Stomach (tissue), 8 donors: ENCODE measurements at regions not wholly inside any gene's neighbourhood (a gene's known extent, or its start where the extent isn't known, plus 50 kb on each side); places are given as distances from the start of the nearest gene placed in this dataset.
A peak's percentile ranks its signal among the peaks of the same experiment; 100 is the strongest.

Experiments used
- DNase-seq, 2 donors: peaks; one replicate each; pipeline versions ENCODE4 v3.0.0 to v3.0.0-alpha.2; 2013 to 2019
- H3K27ac ChIP-seq, 5 donors: fragments of 200-600 bp in 4 of 5; sonication (generic) in 4 of 5; one replicate each; pipeline ENCODE4 v1.5.1; 2013 to 2019; ENCODE audit warnings: mild to moderate bottlenecking in 1 of 5, moderate library complexity in 1 of 5
- H3K27me3 ChIP-seq, 3 donors: fragments of 200-600 bp; sonication (generic); one replicate each; pipeline ENCODE4 v1.5.1; 2017 to 2019; ENCODE audit warnings: mixed run types in 1 of 3
- H3K36me3 ChIP-seq, 4 donors: fragments of 200-600 bp; sonication (generic); 1 replicate in 3 of 4; 2 replicates in 1 of 4; pipeline ENCODE4 v1.5.1; 2016 to 2019
- H3K4me1 ChIP-seq, 4 donors: fragments of 200-600 bp; sonication (generic); one replicate each; pipeline ENCODE4 v1.5.1; 2016 to 2019
- H3K4me3 ChIP-seq, 4 donors: fragments of 200-600 bp; sonication (generic) in 3 of 4; one replicate each; pipeline ENCODE4 v1.5.1; 2016 to 2019; ENCODE audit warnings: mild to moderate bottlenecking in 1 of 4
- H3K9me3 ChIP-seq, 4 donors: fragments of 200-600 bp; sonication (generic); one replicate each; pipeline ENCODE4 v1.5.1; 2016 to 2019
- EP300 ChIP-seq: sonication (generic); formaldehyde crosslinking; IDR thresholded peaks from one replicate; pipeline ENCODE4 v1.6.1; 2017; ENCODE audit warnings: antibody characterized with exemption
- POLR2A ChIP-seq, 4 donors: fragments of 450-650 bp; IDR thresholded peaks; one replicate each; pipeline ENCODE4 v1.6.1; 2016; ENCODE audit warnings: antibody characterized with exemption in 4 of 4, control low read depth in 2 of 4, mild to moderate bottlenecking in 1 of 4, moderate library complexity in 1 of 4
- POLR2AphosphoS5 ChIP-seq, 3 donors: sonication (generic); formaldehyde crosslinking; IDR thresholded peaks; one replicate each; pipeline ENCODE4 v1.6.1; 2016; ENCODE audit warnings: antibody characterized with exemption in 3 of 3
- WGBS, 5 donors: extraction: QIAGEN DNeasy Blood & Tissue Kit in 3 of 5; methylation state at CpG; one replicate each; pipeline versions ENCODE4 v1.1.5 to v1.1.7; 2013 to 2018; 5-methylcytosine and 5-hydroxymethylcytosine counted together
- intact Hi-C: fragments of 100-400 bp; cut with DNase I; formaldehyde crosslinking; loops from one replicate; pipeline ENCODE4 v1.15.1; 2023; ENCODE audit warnings: low total_unique reads
- TF ChIP-seq, protein P1 (sequence below), 7 experiments: fragments of 450-650 bp in 4 of 7; fragments of 200-600 bp in 3 of 7; sonication (generic) in 3 of 7; IDR thresholded peaks; one replicate each; pipeline ENCODE4 v1.5.1; 2016 to 2019; ENCODE audit warnings: antibody characterized with exemption in 7 of 7, control low read depth in 2 of 7, mild to moderate bottlenecking in 1 of 7
- donor health status: healthy with polysubstance abuse.
- donor health status: Bipolar disorder and iron deficiency.
- donor health status: healthy.

DNA sequence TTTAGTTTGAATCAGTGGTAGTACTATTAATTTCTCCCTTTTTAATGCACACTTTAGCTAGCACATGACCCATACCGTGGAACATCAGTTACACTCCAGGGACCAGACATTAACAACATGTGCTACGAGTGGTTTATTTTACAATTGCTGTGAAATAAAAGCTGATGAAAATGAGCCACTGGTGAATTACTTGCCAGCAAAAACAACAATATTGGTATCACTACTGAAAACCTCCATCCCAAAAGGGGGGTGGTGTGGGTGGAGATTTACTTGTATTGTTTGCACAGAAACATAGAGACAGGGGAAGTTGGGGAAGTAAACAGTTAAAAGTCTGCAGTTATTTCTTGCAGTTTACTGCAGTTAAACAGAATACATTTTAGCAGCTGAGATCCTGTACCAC lies 369.6 kb upstream of the GRAMD2B start:
- no peak overlapping the region for H3K4me3 ChIP-seq
- TF ChIP-seq POLR2AphosphoS5 (IDR thresholded peaks at IDR 0.05) (no peak), EP300 (no peak), POLR2A (IDR thresholded peaks at IDR 0.05) (no peak)
- TF ChIP-seq, protein P1, sequence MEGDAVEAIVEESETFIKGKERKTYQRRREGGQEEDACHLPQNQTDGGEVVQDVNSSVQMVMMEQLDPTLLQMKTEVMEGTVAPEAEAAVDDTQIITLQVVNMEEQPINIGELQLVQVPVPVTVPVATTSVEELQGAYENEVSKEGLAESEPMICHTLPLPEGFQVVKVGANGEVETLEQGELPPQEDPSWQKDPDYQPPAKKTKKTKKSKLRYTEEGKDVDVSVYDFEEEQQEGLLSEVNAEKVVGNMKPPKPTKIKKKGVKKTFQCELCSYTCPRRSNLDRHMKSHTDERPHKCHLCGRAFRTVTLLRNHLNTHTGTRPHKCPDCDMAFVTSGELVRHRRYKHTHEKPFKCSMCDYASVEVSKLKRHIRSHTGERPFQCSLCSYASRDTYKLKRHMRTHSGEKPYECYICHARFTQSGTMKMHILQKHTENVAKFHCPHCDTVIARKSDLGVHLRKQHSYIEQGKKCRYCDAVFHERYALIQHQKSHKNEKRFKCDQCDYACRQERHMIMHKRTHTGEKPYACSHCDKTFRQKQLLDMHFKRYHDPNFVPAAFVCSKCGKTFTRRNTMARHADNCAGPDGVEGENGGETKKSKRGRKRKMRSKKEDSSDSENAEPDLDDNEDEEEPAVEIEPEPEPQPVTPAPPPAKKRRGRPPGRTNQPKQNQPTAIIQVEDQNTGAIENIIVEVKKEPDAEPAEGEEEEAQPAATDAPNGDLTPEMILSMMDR (IDR thresholded peaks at IDR 0.05), result no peak
- peaks cover 0 to 4% (median 0%) of the 10 kb centered on the region in 4 donors for H3K9me3 ChIP-seq
- no peak overlapping the region for H3K27ac ChIP-seq
- H3K27me3 ChIP-seq, result no peaks in the 10 kb centered on the region
- intact Hi-C loops, result no loop called here
- WGBS, 5 donors, result 66 to 83% (median 78%) methylated on average over 2 of the region's 2 CpGs
- no peaks in the 10 kb centered on the region for H3K36me3 ChIP-seq
- no peak for DNase-seq
- H3K4me1 ChIP-seq, result no peaks in the 10 kb centered on the region

DNA sequence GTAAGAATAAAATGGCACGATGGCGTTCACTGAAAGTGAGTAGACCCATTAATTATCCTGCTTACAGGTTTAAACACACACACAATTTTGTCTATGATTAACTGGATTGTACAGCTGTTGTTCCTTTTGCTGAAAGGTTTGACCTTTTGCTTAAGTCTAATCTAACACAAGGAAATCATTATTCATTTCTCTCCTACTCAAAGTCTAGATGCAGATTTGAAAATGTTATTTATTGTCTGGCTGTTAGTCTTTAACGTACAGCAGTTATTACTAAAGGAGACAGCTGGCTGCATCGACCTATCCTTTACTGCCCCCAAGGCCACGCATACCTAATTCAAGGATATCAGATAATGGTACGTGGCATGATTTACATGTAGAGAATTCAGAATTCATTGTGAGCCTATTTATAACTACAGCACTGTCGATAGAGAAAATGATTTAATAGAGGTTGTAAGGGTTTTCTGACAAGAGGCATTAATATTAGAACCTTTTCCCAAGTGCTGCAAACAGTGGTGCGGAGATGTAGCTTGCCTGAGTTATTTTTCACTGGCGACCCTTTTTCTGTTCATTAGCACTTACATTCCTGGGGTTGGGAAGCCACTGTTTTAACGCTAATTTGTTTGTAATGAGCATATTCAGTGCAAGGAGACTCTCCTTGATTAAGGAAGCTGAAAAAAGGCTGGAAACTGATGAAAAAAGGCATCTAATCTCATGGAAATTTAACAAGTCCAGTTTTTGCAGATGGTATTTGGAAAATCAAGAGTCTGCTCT lies 368.4 kb upstream of the GRAMD2B start:
- Histone ChIP-seq H3K4me1 (no peaks in the 10 kb centered on the region), H3K27ac (no peak overlapping the region), H3K9me3 (peaks cover 0 to 6% (median 0%) of the 10 kb centered on the region in 4 donors), H3K27me3 (no peaks in the 10 kb centered on the region), H3K4me3 (no peak overlapping the region), H3K36me3 (no peaks in the 10 kb centered on the region)
- peak in 1 of 2 donors; percentile 37 for DNase-seq
- intact Hi-C loops, result no loop called here
- WGBS, 5 donors, result 39 to 49% (median 46%) methylated on average over 10 of the region's 10 CpGs
- no peak for TF ChIP-seq POLR2A (IDR thresholded peaks at IDR 0.05)
- TF ChIP-seq, protein P1 (IDR thresholded peaks at IDR 0.05), result no peak
- no peak for TF ChIP-seq POLR2AphosphoS5 (IDR thresholded peaks at IDR 0.05)
- no peak for TF ChIP-seq EP300

DNA sequence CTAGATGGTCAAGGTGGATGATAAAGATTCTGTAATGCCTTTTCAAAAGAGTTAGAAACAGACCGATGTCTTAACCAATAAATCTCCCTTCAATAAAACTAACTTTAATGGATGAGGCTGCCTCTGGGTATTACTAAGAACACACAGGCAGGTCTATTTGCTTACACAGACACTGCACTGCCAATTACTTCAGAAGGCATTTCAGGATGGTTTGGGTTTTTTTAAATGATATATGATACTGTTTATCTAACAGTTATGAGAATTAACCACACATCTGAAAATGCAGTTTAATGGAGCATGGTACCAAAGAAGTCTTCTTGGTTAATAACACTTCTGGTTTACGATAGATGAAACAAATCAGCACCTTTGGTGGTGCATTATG lies 367.9 kb upstream of the GRAMD2B start:
- Histone ChIP-seq H3K4me3 (no peak overlapping the region), H3K27me3 (no peaks in the 10 kb centered on the region), H3K27ac (no peak overlapping the region), H3K36me3 (no peaks in the 10 kb centered on the region), H3K9me3 (peaks cover 0 to 6% (median 0%) of the 10 kb centered on the region in 4 donors), H3K4me1 (no peaks in the 10 kb centered on the region)
- TF ChIP-seq POLR2AphosphoS5 (IDR thresholded peaks at IDR 0.05), result no peak
- TF ChIP-seq, protein P1 (IDR thresholded peaks at IDR 0.05), result no peak
- no peak for TF ChIP-seq POLR2A (IDR thresholded peaks at IDR 0.05)
- TF ChIP-seq EP300, result no peak
- no peak for DNase-seq
- WGBS, 5 donors, result 71 to 83% (median 76%) methylated on average over 2 of the region's 2 CpGs
- intact Hi-C loops, result no loop called here

DNA sequence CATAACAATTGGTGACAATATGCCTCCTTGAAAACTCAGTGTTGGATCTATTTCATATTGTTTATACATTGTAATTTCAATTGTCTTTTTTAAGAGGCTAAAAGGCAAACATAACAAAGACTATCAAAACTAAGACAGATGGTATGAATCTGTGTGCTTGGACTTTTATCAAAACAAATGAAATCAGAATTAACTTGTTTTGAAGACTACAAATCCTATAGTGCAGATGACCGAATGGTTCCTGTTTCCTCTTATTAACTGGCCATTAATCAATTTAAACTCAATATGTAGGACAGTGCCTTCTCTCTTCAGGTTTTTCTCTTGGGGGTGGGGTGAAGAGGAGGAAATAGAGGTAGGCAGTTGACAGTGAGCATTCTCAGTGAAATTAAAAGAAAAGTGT lies 366.9 kb upstream of the GRAMD2B start:
- peaks cover 0 to 6% (median 0%) of the 10 kb centered on the region in 4 donors for H3K9me3 ChIP-seq
- WGBS, 5 donors, result 48 to 83% (median 77%) methylated on average over 1 of the region's 1 CpG
- TF ChIP-seq, protein P1 (IDR thresholded peaks at IDR 0.05), result no peak
- TF ChIP-seq POLR2A (IDR thresholded peaks at IDR 0.05), result no peak
- TF ChIP-seq POLR2AphosphoS5 (IDR thresholded peaks at IDR 0.05), result no peak
- no peak for TF ChIP-seq EP300
- intact Hi-C loops, result no loop called here
- H3K36me3 ChIP-seq, result no peaks in the 10 kb centered on the region
- H3K4me1 ChIP-seq, result no peaks in the 10 kb centered on the region
- H3K27me3 ChIP-seq, result no peaks in the 10 kb centered on the region
- no peak for DNase-seq
- no peak overlapping the region for H3K27ac ChIP-seq
- H3K4me3 ChIP-seq, result no peak overlapping the region
